OCI-LY1 (cell line): ENCODE measurements at regions not wholly inside any gene's neighbourhood (a gene's known extent, or its start where the extent isn't known, plus 50 kb on each side); places are given as distances from the start of the nearest gene placed in this dataset.

Source experiments
- H2AFZ ChIP-seq: fragments of 200-600 bp; sonication (generic), shearing (Covaris generic); 2 replicates; pipeline ENCODE4 v1.6.0; 2014; ENCODE audit warnings: antibody characterized with exemption, mild to moderate bottlenecking, low read length
- H3F3A ChIP-seq: fragments of 200-600 bp; sonication (generic), shearing (Covaris generic); 2 replicates; pipeline ENCODE4 v1.6.0; 2014; ENCODE audit warnings: mild to moderate bottlenecking, antibody characterized with exemption, low read length, moderate library complexity; ENCODE audit not compliant: insufficient read depth
- H3K27ac ChIP-seq: fragments of 200-600 bp; sonication (generic); 2 replicates; pipeline ENCODE4 v1.5.1; 2014; ENCODE audit warnings: low read length, mixed run types, mild to moderate bottlenecking, low read depth; ENCODE audit not compliant: poor library complexity, severe bottlenecking
- H3K27me3 ChIP-seq: fragments of 200-600 bp; sonication (generic); 2 replicates; pipeline ENCODE4 v1.6.0; 2014; ENCODE audit warnings: antibody characterized with exemption, mild to moderate bottlenecking, low read length, moderate library complexity; ENCODE audit not compliant: insufficient read depth
- H3K36me3 ChIP-seq: fragments of 200-600 bp; sonication (generic); 2 replicates; pipeline ENCODE4 v1.6.1; 2014; ENCODE audit warnings: mild to moderate bottlenecking, antibody characterized with exemption, low read length, moderate library complexity, mixed read lengths; ENCODE audit not compliant: insufficient read depth
- H3K4me1 ChIP-seq: fragments of 200-600 bp; sonication (generic); 2 replicates; pipeline ENCODE4 v1.5.1; 2014; ENCODE audit warnings: mild to moderate bottlenecking, low read length, moderate library complexity; ENCODE audit not compliant: insufficient read depth, severe bottlenecking
- H3K4me2 ChIP-seq: fragments of 200-600 bp; sonication (generic), shearing (Covaris generic); 2 replicates; pipeline ENCODE4 v1.6.1; 2014; ENCODE audit warnings: low read length
- H3K4me3 ChIP-seq: fragments of 200-600 bp; sonication (generic); 2 replicates; pipeline ENCODE4 v1.5.1; 2014; ENCODE audit warnings: low read length, low read depth, mild to moderate bottlenecking, mixed read lengths; ENCODE audit not compliant: poor library complexity, severe bottlenecking
- H3K79me2 ChIP-seq: fragments of 200-600 bp; shearing (Covaris generic); 2 replicates; pipeline ENCODE4 v1.6.1; 2016; ENCODE audit warnings: mixed run types, low read length, mixed read lengths; ENCODE audit not compliant: insufficient read depth
- H3K9ac ChIP-seq: fragments of 200-600 bp; sonication (generic), shearing (Covaris generic); 2 replicates; pipeline ENCODE4 v1.6.1; 2014; ENCODE audit warnings: mild to moderate bottlenecking, low read length, mixed read lengths
- H3K9me2 ChIP-seq: fragments of 200-600 bp; sonication (generic), shearing (Covaris generic); 2 replicates; pipeline ENCODE4 v1.6.1; 2014; ENCODE audit warnings: low read depth, mild to moderate bottlenecking, low read length, mixed read lengths
- H3K9me3 ChIP-seq: fragments of 200-600 bp; shearing (Covaris generic); 2 replicates; pipeline ENCODE4 v1.6.1; 2014; ENCODE audit warnings: low read length, mixed read lengths
- H4K20me1 ChIP-seq: fragments of 200-600 bp; sonication (generic), shearing (Covaris generic); 2 replicates; pipeline ENCODE4 v1.6.0; 2016; ENCODE audit warnings: mild to moderate bottlenecking, low read length; ENCODE audit not compliant: insufficient read depth
- CTCF ChIP-seq: fragments of 200-600 bp; sonication (generic), shearing (Covaris generic); IDR thresholded peaks from 2 replicates; pipeline ENCODE4 v1.5.1; 2017; ENCODE audit warnings: mild to moderate bottlenecking, antibody characterized with exemption, low read length, moderate library complexity, mixed read lengths
- EZH2 ChIP-seq: fragments of 200-600 bp; sonication (generic), shearing (Covaris generic); IDR thresholded peaks from 2 replicates; pipeline ENCODE4 v1.8.0; 2017; ENCODE audit warnings: borderline replicate concordance, mixed run types, mild to moderate bottlenecking, antibody characterized with exemption, low read length, moderate library complexity, mixed read lengths

- no peak overlapping the region for H3K27ac ChIP-seq
- no peaks in the 10 kb centered on the region for H3K9me2 ChIP-seq
- H3K27me3 ChIP-seq = no peaks in the 10 kb centered on the region
- H2AFZ ChIP-seq = no peak overlapping the region
- no peaks in the 10 kb centered on the region for H3K9me3 ChIP-seq
- H3K4me3 ChIP-seq = no peak overlapping the region
- TF ChIP-seq EZH2 (no peak), CTCF (no peak)
- no peaks in the 10 kb centered on the region for H4K20me1 ChIP-seq
- H3K36me3 ChIP-seq = no peaks in the 10 kb centered on the region
- no peaks in the 10 kb centered on the region for H3K4me1 ChIP-seq
- no peaks in the 10 kb centered on the region for H3F3A ChIP-seq
- no peak overlapping the region for H3K4me2 ChIP-seq
- H3K79me2 ChIP-seq = no peaks in the 10 kb centered on the region
- H3K9ac ChIP-seq = no peak overlapping the region
These were observed 250.7 kb downstream of the KCTD12 start for GRCh38 chr13:76635232-76636230.

GRCh38 chr13:76634431-76635191 is 251.6 kb downstream of the KCTD12 start:
- Histone ChIP-seq H3K9me3 (no peaks in the 10 kb centered on the region), H2AFZ (no peak overlapping the region), H4K20me1 (no peaks in the 10 kb centered on the region), H3K4me3 (no peak overlapping the region), H3K9me2 (no peaks in the 10 kb centered on the region), H3K36me3 (no peaks in the 10 kb centered on the region), H3K27me3 (no peaks in the 10 kb centered on the region), H3K4me1 (no peaks in the 10 kb centered on the region), H3K79me2 (no peaks in the 10 kb centered on the region), H3F3A (no peaks in the 10 kb centered on the region), H3K27ac (no peak overlapping the region), H3K9ac (no peak overlapping the region), H3K4me2 (no peak overlapping the region)
- TF ChIP-seq CTCF (no peak), EZH2 (no peak)

DNA sequence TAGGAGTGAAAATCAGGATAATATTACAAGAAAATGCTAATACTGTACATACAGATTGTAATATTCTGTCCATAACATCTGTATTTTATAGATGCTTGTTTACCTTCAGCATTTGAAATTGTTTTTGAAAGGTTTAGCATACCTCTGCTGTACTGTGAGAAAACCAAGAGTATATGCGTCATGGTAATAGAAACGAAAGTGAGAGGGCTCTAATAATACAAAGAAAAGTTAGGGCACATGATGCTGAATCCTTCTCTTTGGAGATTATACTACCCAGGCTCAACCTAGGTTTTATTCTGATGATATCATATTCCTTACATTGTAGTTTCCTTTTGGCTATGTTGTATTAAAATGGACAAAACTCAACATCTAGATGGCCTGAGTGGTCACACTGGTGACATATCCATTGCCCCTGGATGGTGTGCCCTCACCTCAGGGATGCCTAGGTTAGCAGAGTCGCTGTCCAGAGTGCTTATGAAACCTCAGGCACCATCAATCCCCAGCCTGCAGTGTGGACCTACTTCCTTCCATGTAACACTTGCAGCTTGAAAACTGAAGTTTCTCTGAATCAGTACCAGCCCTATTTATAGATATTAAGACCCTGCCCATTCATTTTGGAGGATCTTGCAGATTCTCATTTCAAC is 253.7 kb downstream of the KCTD12 start:
- Histone ChIP-seq H3K9ac (no peak overlapping the region), H3K9me3 (no peaks in the 10 kb centered on the region), H3F3A (no peaks in the 10 kb centered on the region), H3K4me3 (no peak overlapping the region), H3K36me3 (no peaks in the 10 kb centered on the region), H3K27ac (no peak overlapping the region), H3K4me2 (no peak overlapping the region), H2AFZ (no peak overlapping the region), H3K27me3 (no peaks in the 10 kb centered on the region), H3K79me2 (no peaks in the 10 kb centered on the region), H4K20me1 (no peaks in the 10 kb centered on the region), H3K4me1 (no peaks in the 10 kb centered on the region), H3K9me2 (no peaks in the 10 kb centered on the region)
- TF ChIP-seq CTCF = no peak
- no peak for TF ChIP-seq EZH2
